DND-41 (cell line): ENCODE measurements at regions not wholly inside any gene's neighbourhood (a gene's known extent, or its start where the extent isn't known, plus 50 kb on each side); places are given as distances from the start of the nearest gene placed in this dataset.

ENCODE experiments used
- CTCF ChIP-seq: IDR thresholded peaks from 2 replicates; pipeline ENCODE4 v1.5.1; 2012; ENCODE audit warnings: borderline replicate concordance, low read length, moderate library complexity, mild to moderate bottlenecking; ENCODE audit not compliant: poor library complexity, severe bottlenecking; ENCODE audit errors: extremely low read depth
- EZH2 ChIP-seq: IDR thresholded peaks from 3 replicates; pipeline ENCODE4 v1.6.1; 2012; ENCODE audit warnings: borderline replicate concordance, low read depth, mild to moderate bottlenecking, moderate library complexity, low read length, inconsistent platforms; ENCODE audit not compliant: severe bottlenecking

- TF ChIP-seq CTCF (no peak), EZH2 (no peak)
Observed at GRCh38 chr1:239574112-239574511, 187.7 kb downstream of the CHRM3 start.
